HEK293 (cell line): ENCODE measurements at regions not wholly inside any gene's neighbourhood (a gene's known extent, or its start where the extent isn't known, plus 50 kb on each side); places are given as distances from the start of the nearest gene placed in this dataset.

Source experiments
- HOXA7 ChIP-seq: sonication (generic); formaldehyde crosslinking; IDR thresholded peaks from 2 replicates; pipeline ENCODE4 v1.8.1; 2022; ENCODE audit warnings: missing genetic modification reagents, borderline replicate concordance
- TSHZ1 ChIP-seq: fragments of 450-650 bp; formaldehyde crosslinking; IDR thresholded peaks from 2 replicates; pipeline ENCODE4 v1.5.1; 2016; ENCODE audit warnings: missing biosample characterization, missing genetic modification characterization, borderline replicate concordance
- ZNF654 ChIP-seq: fragments of 450-650 bp; formaldehyde crosslinking; IDR thresholded peaks from 2 replicates; pipeline ENCODE4 v1.5.1; 2016; ENCODE audit warnings: low read depth, missing biosample characterization, missing genetic modification characterization

- TF ChIP-seq TSHZ1 (tag by site-specific recombination) (no peak), HOXA7 (CRISPR knock-in tag) (no peak), ZNF654 (tag by site-specific recombination) (no peak)
Measured at GRCh38 chr7:142248-142941, 50.0 kb upstream of the FAM20C start (continued).
